ENCODE measurements at regions not wholly inside any gene's neighbourhood (a gene's known extent, or its start where the extent isn't known, plus 50 kb on each side); places are given as distances from the start of the nearest gene placed in this dataset.
A peak's percentile ranks its signal among the peaks of the same experiment; 100 is the strongest.
"Not testable (repeated sequence)": the region's sequence is repeated elsewhere in the genome, so short reads cannot be mapped to it uniquely, and the experiment has no call there.

- Histone ChIP-seq H2AFZ (no peak overlapping the region), H4K20me1 (ENCODE audit: insufficient read depth) (no peaks in the 10 kb centered on the region), H3K4me2 (no peak overlapping the region), H3K27me3 (ENCODE audit: insufficient read depth, low read depth) (no peaks in the 10 kb centered on the region), H3K9me3 (ENCODE audit: insufficient read depth, low read depth) (no peaks in the 10 kb centered on the region), H3K27ac (no peak overlapping the region), H3K4me3 (no peak overlapping the region), H3K9me2 (ENCODE audit: insufficient read depth) (no peaks in the 10 kb centered on the region), H3K79me2 (ENCODE audit: low read depth) (no peaks in the 10 kb centered on the region), H3K36me3 (ENCODE audit: low read depth) (no peaks in the 10 kb centered on the region), H3F3A (ENCODE audit: insufficient read depth, low read depth) (no peaks in the 10 kb centered on the region), H3K4me1 (replicated peaks; ENCODE audit: insufficient read depth) (no peaks in the 10 kb centered on the region)
- no peak for DNase-seq
- ChIA-PET CTCF (no interaction called here), POLR2A (ENCODE audit: unreplicated experiment) (interaction anchor here (0.6 kb wide), 1 partner anchor 213 kb away, joined by 4 read pairs; no protein-coding TSS in a partner anchor)
- intact Hi-C loops (cut with micrococcal nuclease; ENCODE audit: unreplicated experiment) = no loop called here
- no TSS peak for BruUV-seq (replicated peaks)
- TF ChIP-seq EZH2 (IDR thresholded peaks at IDR 0.05; ENCODE audit: low read depth) = no peak
- no peak for TF ChIP-seq CTCF (conservative IDR thresholded peaks at IDR 0.05)
These were observed 476.2 kb downstream of the MMUT start for GRCh38 chr6:48986845-48987244.

- H3K4me3 ChIP-seq = no peak overlapping the region
- H3K36me3 ChIP-seq (ENCODE audit: low read depth) = no peaks in the 10 kb centered on the region
- no peaks in the 10 kb centered on the region for H3K79me2 ChIP-seq (ENCODE audit: low read depth)
- H3F3A ChIP-seq (ENCODE audit: insufficient read depth, low read depth) = no peaks in the 10 kb centered on the region
- H3K9me3 ChIP-seq (ENCODE audit: insufficient read depth, low read depth) = no peaks in the 10 kb centered on the region
- CTCF ChIA-PET = no interaction called here
- H4K20me1 ChIP-seq (ENCODE audit: insufficient read depth) = no peaks in the 10 kb centered on the region
- no peaks in the 10 kb centered on the region for H3K9me2 ChIP-seq (ENCODE audit: insufficient read depth)
- DNase-seq = no peak
- POLR2A ChIA-PET (ENCODE audit: unreplicated experiment) = interaction anchor here (0.6 kb wide), 1 partner anchor 214 kb away, joined by 4 read pairs; no protein-coding TSS in a partner anchor
- TF ChIP-seq EZH2 (IDR thresholded peaks at IDR 0.05; ENCODE audit: low read depth) = no peak
- no peak for TF ChIP-seq CTCF (conservative IDR thresholded peaks at IDR 0.05)
- intact Hi-C loops (cut with micrococcal nuclease; ENCODE audit: unreplicated experiment) = no loop called here
- H3K4me2 ChIP-seq = no peak overlapping the region
- H3K4me1 ChIP-seq (replicated peaks; ENCODE audit: insufficient read depth) = no peaks in the 10 kb centered on the region
- no peak overlapping the region for H3K27ac ChIP-seq
- H3K27me3 ChIP-seq (ENCODE audit: insufficient read depth, low read depth) = no peaks in the 10 kb centered on the region
- no TSS peak for BruUV-seq (replicated peaks)
- 0 out of 2 replicates have a peak overlapping the region, but pooled peaks have one; percentile 11 for H2AFZ ChIP-seq
These were observed 476.9 kb downstream of the MMUT start for GRCh38 chr6:48986105-48986504.

GRCh38 chr6:48985025-48985424 is 478.0 kb downstream of the MMUT start:
- TF ChIP-seq CTCF (conservative IDR thresholded peaks at IDR 0.05) (no peak), EZH2 (IDR thresholded peaks at IDR 0.05; ENCODE audit: low read depth) (no peak)
- Histone ChIP-seq H3F3A (ENCODE audit: insufficient read depth, low read depth) (no peaks in the 10 kb centered on the region), H3K4me1 (replicated peaks; ENCODE audit: insufficient read depth) (no peaks in the 10 kb centered on the region), H3K9me2 (ENCODE audit: insufficient read depth) (no peaks in the 10 kb centered on the region), H3K27me3 (ENCODE audit: insufficient read depth, low read depth) (no peaks in the 10 kb centered on the region), H3K79me2 (ENCODE audit: low read depth) (no peaks in the 10 kb centered on the region), H3K36me3 (ENCODE audit: low read depth) (no peaks in the 10 kb centered on the region), H3K9me3 (ENCODE audit: insufficient read depth, low read depth) (no peaks in the 10 kb centered on the region), H2AFZ (0 out of 2 replicates have a peak overlapping the region, but pooled peaks have one; percentile 39), H3K4me3 (no peak overlapping the region), H4K20me1 (ENCODE audit: insufficient read depth) (no peaks in the 10 kb centered on the region), H3K27ac (no peak overlapping the region), H3K4me2 (no peak overlapping the region)
- ChIA-PET CTCF (no interaction called here), POLR2A (ENCODE audit: unreplicated experiment) (no interaction called here)
- BruUV-seq (replicated peaks) = no TSS peak
- DNase-seq = no peak
- intact Hi-C loops (cut with micrococcal nuclease; ENCODE audit: unreplicated experiment) = no loop called here

GRCh38 chr6:48983968-48984367 is 479.1 kb downstream of the MMUT start:
- H3K4me1 ChIP-seq (replicated peaks; ENCODE audit: insufficient read depth); H3K9me3 ChIP-seq (ENCODE audit: insufficient read depth, low read depth); H3K27me3 ChIP-seq (ENCODE audit: insufficient read depth, low read depth); H3K4me2 ChIP-seq; H2AFZ ChIP-seq; POLR2A ChIA-PET (ENCODE audit: unreplicated experiment); CTCF ChIA-PET; H3F3A ChIP-seq (ENCODE audit: insufficient read depth, low read depth); H3K9me2 ChIP-seq (ENCODE audit: insufficient read depth); BruUV-seq (replicated peaks); DNase-seq; intact Hi-C loops (cut with micrococcal nuclease; ENCODE audit: unreplicated experiment); H3K36me3 ChIP-seq (ENCODE audit: low read depth); H3K27ac ChIP-seq; H4K20me1 ChIP-seq (ENCODE audit: insufficient read depth); H3K4me3 ChIP-seq; H3K79me2 ChIP-seq (ENCODE audit: low read depth): not testable (repeated sequence)

Data from PC-9 (cell line).